HCT116 (cell line): ENCODE measurements at regions not wholly inside any gene's neighbourhood (a gene's known extent, or its start where the extent isn't known, plus 50 kb on each side); places are given as distances from the start of the nearest gene placed in this dataset.

ENCODE experiments used
- ATAC-seq: fragments of 200-7000 bp; cut with Tn5 transposase; 2 replicates; pipeline ENCODE4 v1.9.1; 2020; ENCODE audit warnings: mild to moderate bottlenecking, moderate library complexity
- BruUV-seq: library from RNA; stranded (reverse); fragments of 400-500 nt; replicated peaks from 2 replicates; lab custom pipeline; 2021; lab: Mats Ljungman, UMichigan
- CTCF ChIA-PET: fragments of 300-600 bp; sonication (Branson Sonifier 250); formaldehyde crosslinking; loops from one replicate; lab custom pipeline; 2021; ENCODE audit warnings: antibody characterized with exemption; lab: Charles Lee
- POLR2A ChIA-PET: fragments of 300-600, 350-600 bp; sonication (Branson Sonifier 250); formaldehyde crosslinking; loops from one replicate; lab custom pipeline; 2021; ENCODE audit warnings: antibody characterized with exemption; lab: Charles Lee
- RAD21 ChIA-PET, 2 experiments: fragments of 300-600 bp; sonication (Branson Sonifier 250); formaldehyde crosslinking; loops; one replicate each; lab custom pipeline; 2023; ENCODE audit warnings: low total read pairs in 2 of 2; ENCODE audit not compliant: uncharacterized antibody in 2 of 2, unreplicated experiment in 2 of 2, low non-redundant PET in 1 of 2; lab: Charles Lee
- DNase-seq: peaks from one replicate; pipeline ENCODE4 v3.0.0-alpha.2; 2010; ENCODE audit warnings: low read depth, low spot score
- H2AFZ ChIP-seq: fragments of 200-600 bp; shearing (Covaris generic), sonication (generic); 2 replicates; pipeline ENCODE4 v1.6.1; 2017; ENCODE audit warnings: low read depth, mixed run types, mixed read lengths, antibody characterized with exemption, low read length; ENCODE audit not compliant: poor library complexity, severe bottlenecking
- H3K27ac ChIP-seq: 2 replicates; pipeline ENCODE4 v1.5.1; 2012; ENCODE audit warnings: low read depth, low read length
- H3K27me3 ChIP-seq: fragments of 200-600 bp; sonication (generic); 2 replicates; pipeline ENCODE4 v1.6.1; 2016; ENCODE audit warnings: mixed run types, low read length, mixed read lengths; ENCODE audit not compliant: insufficient read depth
- H3K36me3 ChIP-seq, 2 experiments: fragments of 200-500 bp in 1 of 2; fragments of 200-600 bp in 1 of 2; sonication (Bioruptor generic) in 1 of 2; sonication (generic) in 1 of 2; 2 replicates each; pipeline versions ENCODE4 v1.5.1 to v1.6.1; 2014 to 2016; ENCODE audit warnings: low read length in 2 of 2, inconsistent platforms in 1 of 2, mixed read lengths in 1 of 2, mixed run types in 1 of 2; ENCODE audit not compliant: insufficient read depth in 2 of 2, control insufficient read depth in 1 of 2
- H3K4me1 ChIP-seq, 2 experiments: fragments of 200-600 bp in 1 of 2; sonication (generic) in 1 of 2; 2 replicates each; pipeline versions ENCODE4 v1.5.1 to v1.6.1; 2012 to 2017; ENCODE audit warnings: low read length in 2 of 2, inconsistent platforms in 1 of 2, mild to moderate bottlenecking in 1 of 2, mixed read lengths in 1 of 2, mixed run types in 1 of 2, moderate library complexity in 1 of 2; ENCODE audit not compliant: insufficient read depth in 2 of 2, control insufficient read depth in 1 of 2
- H3K4me2 ChIP-seq: fragments of 200-600 bp; sonication (generic); 2 replicates; pipeline ENCODE4 v1.6.1; 2017; ENCODE audit warnings: mixed run types, low read length, mixed read lengths
- H3K4me3 ChIP-seq, 2 experiments: fragments of 200-600 bp in 1 of 2; sonication (generic) in 1 of 2; replicated peaks in 1 of 2; 2 replicates each; pipeline ENCODE4 v1.5.1; 2011 to 2016; ENCODE audit warnings: low read length in 2 of 2, control low read depth in 1 of 2, low read depth in 1 of 2, mild to moderate bottlenecking in 1 of 2, mixed read lengths in 1 of 2, mixed run types in 1 of 2
- H3K79me2 ChIP-seq: fragments of 200-600 bp; sonication (generic); 2 replicates; pipeline ENCODE4 v1.6.1; 2017; ENCODE audit warnings: mild to moderate bottlenecking, mixed run types, low read length, moderate library complexity, mixed read lengths; ENCODE audit not compliant: insufficient read depth
- H3K9ac ChIP-seq: fragments of 200-600 bp; sonication (generic); 2 replicates; pipeline ENCODE4 v1.6.1; 2016; ENCODE audit warnings: low read length, mixed read lengths
- H3K9me2 ChIP-seq: fragments of 200-600 bp; sonication (generic), shearing (Covaris generic); 2 replicates; pipeline ENCODE4 v1.6.1; 2017; ENCODE audit warnings: mixed run types, mild to moderate bottlenecking, moderate library complexity; ENCODE audit not compliant: insufficient read depth
- H3K9me3 ChIP-seq, 2 experiments: fragments of 200-500 bp in 1 of 2; fragments of 200-600 bp in 1 of 2; sonication (Bioruptor generic) in 1 of 2; sonication (generic) in 1 of 2; 2 replicates each; pipeline ENCODE4 v1.6.1; 2014 to 2017; ENCODE audit warnings: low read length in 2 of 2, mixed read lengths in 2 of 2, inconsistent platforms in 1 of 2, low read depth in 1 of 2, mild to moderate bottlenecking in 1 of 2, mixed run types in 1 of 2, moderate library complexity in 1 of 2; ENCODE audit not compliant: control insufficient read depth in 1 of 2, insufficient read depth in 1 of 2
- H4K20me1 ChIP-seq: fragments of 200-600 bp; sonication (generic), shearing (Covaris generic); 2 replicates; pipeline ENCODE4 v1.6.1; 2017; ENCODE audit warnings: mixed run types, mild to moderate bottlenecking, moderate library complexity; ENCODE audit not compliant: insufficient read depth
- CBX3 ChIP-seq: IDR thresholded peaks from 2 replicates; pipeline ENCODE4 v1.6.1; 2012; ENCODE audit warnings: low read depth
- CTCF ChIP-seq, 3 experiments: fragments of 200-600 bp in 1 of 3; sonication (generic) in 1 of 3; IDR thresholded peaks in 2 of 3; conservative IDR thresholded peaks in 1 of 3; 2 replicates each; pipeline ENCODE4 v1.5.1; 2012 to 2017; ENCODE audit warnings: low read depth in 2 of 3, low read length in 2 of 3, antibody characterized with exemption in 1 of 3, borderline replicate concordance in 1 of 3, control low read depth in 1 of 3, mild to moderate bottlenecking in 1 of 3, mixed read lengths in 1 of 3, mixed run types in 1 of 3, moderate library complexity in 1 of 3; ENCODE audit not compliant: insufficient read depth in 1 of 3
- EZH2 ChIP-seq: fragments of 200-600 bp; sonication (generic); IDR thresholded peaks from 2 replicates; pipeline ENCODE4 v1.6.1; 2017; ENCODE audit warnings: antibody characterized with exemption, mixed run types
- RAD21 ChIP-seq: IDR thresholded peaks from 2 replicates; pipeline ENCODE4 v1.6.1; 2012; ENCODE audit warnings: low read depth, mild to moderate bottlenecking
- REST ChIP-seq: IDR thresholded peaks from 2 replicates; pipeline ENCODE4 v1.6.1; 2012; ENCODE audit warnings: low read depth
- SIN3A ChIP-seq: IDR thresholded peaks from 2 replicates; pipeline ENCODE4 v1.6.1; 2012; ENCODE audit warnings: low read depth
- YY1 ChIP-seq: IDR thresholded peaks from 2 replicates; pipeline ENCODE4 v1.6.1; 2011; ENCODE audit warnings: low read length, low read depth, moderate library complexity, mild to moderate bottlenecking; ENCODE audit not compliant: insufficient replicate concordance; ENCODE audit errors: extremely low read depth
- ZFX ChIP-seq: fragments of 450-650 bp; IDR thresholded peaks from 2 replicates; pipeline ENCODE4 v1.6.1; 2017
- ZNF274 ChIP-seq: fragments of 200-500 bp; sonication (Bioruptor generic); IDR thresholded peaks from 2 replicates; pipeline ENCODE4 v1.6.1; 2014; ENCODE audit warnings: mild to moderate bottlenecking, low read depth, low read length, inconsistent platforms
- intact Hi-C: fragments of 100-400 bp; cut with micrococcal nuclease; formaldehyde crosslinking; loops from 2 replicates; pipeline ENCODE4 v1.10.0; 2022

GRCh38 chr1:168485048-168485447 lies 58.7 kb downstream of the XCL2 start:
- no peak overlapping the region for H3K4me2 ChIP-seq
- ChIA-PET CTCF (no interaction called here), POLR2A (no interaction called here), RAD21 (no interaction called here)
- no peaks in the 10 kb centered on the region for H3K36me3 ChIP-seq
- BruUV-seq: no TSS peak
- no peaks in the 10 kb centered on the region for H3K27me3 ChIP-seq
- intact Hi-C loops: no loop called here
- H3K9me3 ChIP-seq: no peaks in the 10 kb centered on the region
- TF ChIP-seq CBX3 (no peak), ZFX (no peak), EZH2 (no peak), CTCF (IDR thresholded peaks at IDR 0.05 in 2 of 3, conservative IDR thresholded peaks at IDR 0.05 in 1 of 3; ENCODE audit: borderline replicate concordance in 1 of 3, insufficient read depth in 1 of 3, low read depth in 2 of 3, low read length in 2 of 3) (no peak), REST (no peak), YY1 (no peak), ZNF274 (no peak), SIN3A (no peak), RAD21 (no peak)
- TF ChIP-seq, all 23 proteins: peak for 0
- DNase-seq: no peak
- Histone ChIP-seq H3K9me2 (no peaks in the 10 kb centered on the region), H2AFZ (no peak overlapping the region), H3K27ac (no peak overlapping the region), H4K20me1 (no peaks in the 10 kb centered on the region), H3K4me3 (no peak overlapping the region), H3K4me1 (no peaks in the 10 kb centered on the region), H3K9ac (no peak overlapping the region), H3K79me2 (no peaks in the 10 kb centered on the region)
- ATAC-seq: no peak
